ENCODE measurements at regions not wholly inside any gene's neighbourhood (a gene's known extent, or its start where the extent isn't known, plus 50 kb on each side); places are given as distances from the start of the nearest gene placed in this dataset.

GRCh38 chr20:10897336-10897735, 223.5 kb upstream of the JAG1 start:
- ATAC-seq = no peak
- 93 to 94% (median 93%) methylated on average over 1 of the region's 1 CpG for WGBS, 4 donors
- Histone ChIP-seq H3K36me3 (no peaks in the 10 kb centered on the region), H3K4me3 (no peak overlapping the region), H3K9me3 (no peaks in the 10 kb centered on the region), H3K27me3 (no peaks in the 10 kb centered on the region), H3K4me1 (peaks cover 0 to 8% (median 0%) of the 10 kb centered on the region in 12 donors), H3K27ac (no peak overlapping the region)
- no peak for TF ChIP-seq POLR2A (IDR thresholded peaks at IDR 0.05)
- no peak for TF ChIP-seq CTCF (IDR thresholded peaks at IDR 0.05)
- no peak for DNase-seq
- intact Hi-C loops (cut with DNase I) = no loop called here

- H3K4me3 ChIP-seq = no peak overlapping the region
- H3K36me3 ChIP-seq = no peaks in the 10 kb centered on the region
- TF ChIP-seq CTCF (IDR thresholded peaks at IDR 0.05) (no peak), POLR2A (IDR thresholded peaks at IDR 0.05) (no peak)
- no peak overlapping the region for H3K27ac ChIP-seq
- peaks cover 0 to 15% (median 0%) of the 10 kb centered on the region in 12 donors for H3K4me1 ChIP-seq
- DNase-seq = no peak
- WGBS, 4 donors = 57 to 75% (median 72%) methylated on average over 1 of the region's 1 CpG
- ATAC-seq = peak in 3 of 4 donors; percentile 39 to 82 (median 82)
- no peaks in the 10 kb centered on the region for H3K9me3 ChIP-seq
- intact Hi-C loops (cut with DNase I) = no loop called here
- no peaks in the 10 kb centered on the region for H3K27me3 ChIP-seq
Measured at GRCh38 chr20:10898552-10898951, 224.8 kb upstream of the JAG1 start.

GRCh38 chr20:10902174-10902573, 228.4 kb upstream of the JAG1 start:
- no peak overlapping the region for H3K4me3 ChIP-seq
- no peaks in the 10 kb centered on the region for H3K27me3 ChIP-seq
- peaks cover 0 to 22% (median 0%) of the 10 kb centered on the region in 12 donors for H3K4me1 ChIP-seq
- H3K9me3 ChIP-seq = no peaks in the 10 kb centered on the region
- no peak for ATAC-seq
- 79 to 100% (median 85%) methylated on average over 1 of the region's 1 CpG for WGBS, 4 donors
- no peak overlapping the region for H3K27ac ChIP-seq
- H3K36me3 ChIP-seq = no peaks in the 10 kb centered on the region
- no peak for DNase-seq
- TF ChIP-seq CTCF (IDR thresholded peaks at IDR 0.05) (no peak), POLR2A (IDR thresholded peaks at IDR 0.05) (no peak)
- intact Hi-C loops (cut with DNase I) = no loop called here

GRCh38 chr20:10902576-10903282, 228.9 kb upstream of the JAG1 start:
- Histone ChIP-seq H3K9me3 (no peaks in the 10 kb centered on the region), H3K27ac (no peak overlapping the region), H3K27me3 (no peaks in the 10 kb centered on the region), H3K4me1 (peaks cover 0 to 22% (median 0%) of the 10 kb centered on the region in 12 donors), H3K4me3 (no peak overlapping the region), H3K36me3 (no peaks in the 10 kb centered on the region)
- DNase-seq (no peak), ATAC-seq (peak in 1 of 4 donors; percentile 44)
- intact Hi-C loops (cut with DNase I) = no loop called here
- no peak for TF ChIP-seq POLR2A (IDR thresholded peaks at IDR 0.05)
- TF ChIP-seq CTCF (IDR thresholded peaks at IDR 0.05) = no peak
- 72 to 83% (median 76%) methylated on average over 1 of the region's 1 CpG for WGBS, 4 donors
